ENCODE measurements at regions not wholly inside any gene's neighbourhood (a gene's known extent, or its start where the extent isn't known, plus 50 kb on each side); places are given as distances from the start of the nearest gene placed in this dataset.

DNA sequence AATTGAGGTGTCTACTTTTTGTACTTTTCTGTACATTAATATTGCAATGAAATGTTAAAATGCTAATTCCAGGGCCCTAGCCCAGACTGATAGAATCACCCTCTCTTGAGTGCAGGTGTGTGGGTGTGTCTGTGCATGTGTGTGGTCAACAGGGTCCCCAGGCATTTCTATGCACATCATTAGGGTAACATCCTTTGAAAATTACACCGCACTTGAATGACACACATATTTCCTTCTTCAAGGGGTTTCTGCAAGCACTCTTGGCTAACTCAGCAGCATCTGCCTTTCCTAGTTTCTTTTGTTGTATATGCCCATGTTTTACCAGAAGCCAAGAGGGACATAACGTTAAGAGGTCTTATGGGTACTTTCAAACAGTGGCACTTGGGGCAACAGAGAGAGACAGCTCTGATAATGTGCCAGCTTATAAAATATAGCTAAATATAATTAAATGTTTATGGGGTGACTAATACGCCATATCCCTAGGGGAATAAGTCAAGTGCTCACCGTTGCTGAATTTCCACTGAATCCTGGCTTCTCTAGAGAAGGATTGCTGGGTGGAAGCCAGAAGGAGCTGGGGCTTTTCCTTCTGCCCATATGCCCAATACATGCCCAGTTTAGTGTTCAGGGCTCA is 54.5 kb upstream of the LRIG1 start (continued):
- TF ChIP-seq, protein P1, sequence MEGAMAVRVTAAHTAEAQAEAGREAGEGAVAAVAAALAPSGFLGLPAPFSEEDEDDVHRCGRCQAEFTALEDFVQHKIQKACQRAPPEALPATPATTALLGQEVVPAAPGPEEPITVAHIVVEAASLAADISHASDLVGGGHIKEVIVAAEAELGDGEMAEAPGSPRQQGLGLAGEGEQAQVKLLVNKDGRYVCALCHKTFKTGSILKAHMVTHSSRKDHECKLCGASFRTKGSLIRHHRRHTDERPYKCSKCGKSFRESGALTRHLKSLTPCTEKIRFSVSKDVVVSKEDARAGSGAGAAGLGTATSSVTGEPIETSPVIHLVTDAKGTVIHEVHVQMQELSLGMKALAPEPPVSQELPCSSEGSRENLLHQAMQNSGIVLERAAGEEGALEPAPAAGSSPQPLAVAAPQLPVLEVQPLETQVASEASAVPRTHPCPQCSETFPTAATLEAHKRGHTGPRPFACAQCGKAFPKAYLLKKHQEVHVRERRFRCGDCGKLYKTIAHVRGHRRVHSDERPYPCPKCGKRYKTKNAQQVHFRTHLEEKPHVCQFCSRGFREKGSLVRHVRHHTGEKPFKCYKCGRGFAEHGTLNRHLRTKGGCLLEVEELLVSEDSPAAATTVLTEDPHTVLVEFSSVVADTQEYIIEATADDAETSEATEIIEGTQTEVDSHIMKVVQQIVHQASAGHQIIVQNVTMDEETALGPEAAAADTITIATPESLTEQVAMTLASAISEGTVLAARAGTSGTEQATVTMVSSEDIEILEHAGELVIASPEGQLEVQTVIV (CRISPR knock-in tag; IDR thresholded peaks at IDR 0.05; ENCODE audit: borderline replicate concordance): no peak
- no peak for TF ChIP-seq KDM1A (IDR thresholded peaks at IDR 0.05)
- no peak for TF ChIP-seq CBFB (CRISPR knock-in tag; IDR thresholded peaks at IDR 0.05)
- TF ChIP-seq, protein P2, sequence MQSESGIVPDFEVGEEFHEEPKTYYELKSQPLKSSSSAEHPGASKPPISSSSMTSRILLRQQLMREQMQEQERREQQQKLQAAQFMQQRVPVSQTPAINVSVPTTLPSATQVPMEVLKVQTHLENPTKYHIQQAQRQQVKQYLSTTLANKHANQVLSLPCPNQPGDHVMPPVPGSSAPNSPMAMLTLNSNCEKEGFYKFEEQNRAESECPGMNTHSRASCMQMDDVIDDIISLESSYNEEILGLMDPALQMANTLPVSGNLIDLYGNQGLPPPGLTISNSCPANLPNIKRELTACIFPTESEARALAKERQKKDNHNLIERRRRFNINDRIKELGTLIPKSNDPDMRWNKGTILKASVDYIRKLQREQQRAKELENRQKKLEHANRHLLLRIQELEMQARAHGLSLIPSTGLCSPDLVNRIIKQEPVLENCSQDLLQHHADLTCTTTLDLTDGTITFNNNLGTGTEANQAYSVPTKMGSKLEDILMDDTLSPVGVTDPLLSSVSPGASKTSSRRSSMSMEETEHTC (IDR thresholded peaks at IDR 0.05): no peak
- TF ChIP-seq LEF1 (IDR thresholded peaks at IDR 0.05): no peak
- TF ChIP-seq HMGN3 (IDR thresholded peaks at IDR 0.05; ENCODE audit: borderline replicate concordance, extremely low read depth, insufficient read length, low read depth, low read length): no peak
- TF ChIP-seq TBL1XR1 (IDR thresholded peaks at IDR 0.05; ENCODE audit: low read length in 2 of 2): no peak
- no peak for TF ChIP-seq MBD2 (IDR thresholded peaks at IDR 0.05; ENCODE audit: borderline replicate concordance, low read depth)
- no peak for TF ChIP-seq BCOR (IDR thresholded peaks at IDR 0.05)
- TF ChIP-seq, protein P3, sequence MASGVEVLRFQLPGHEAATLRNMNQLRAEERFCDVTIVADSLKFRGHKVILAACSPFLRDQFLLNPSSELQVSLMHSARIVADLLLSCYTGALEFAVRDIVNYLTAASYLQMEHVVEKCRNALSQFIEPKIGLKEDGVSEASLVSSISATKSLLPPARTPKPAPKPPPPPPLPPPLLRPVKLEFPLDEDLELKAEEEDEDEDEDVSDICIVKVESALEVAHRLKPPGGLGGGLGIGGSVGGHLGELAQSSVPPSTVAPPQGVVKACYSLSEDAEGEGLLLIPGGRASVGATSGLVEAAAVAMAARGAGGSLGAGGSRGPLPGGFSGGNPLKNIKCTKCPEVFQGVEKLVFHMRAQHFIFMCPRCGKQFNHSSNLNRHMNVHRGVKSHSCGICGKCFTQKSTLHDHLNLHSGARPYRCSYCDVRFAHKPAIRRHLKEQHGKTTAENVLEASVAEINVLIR (CRISPR knock-in tag; IDR thresholded peaks at IDR 0.05): no peak
- TF ChIP-seq, protein P4, sequence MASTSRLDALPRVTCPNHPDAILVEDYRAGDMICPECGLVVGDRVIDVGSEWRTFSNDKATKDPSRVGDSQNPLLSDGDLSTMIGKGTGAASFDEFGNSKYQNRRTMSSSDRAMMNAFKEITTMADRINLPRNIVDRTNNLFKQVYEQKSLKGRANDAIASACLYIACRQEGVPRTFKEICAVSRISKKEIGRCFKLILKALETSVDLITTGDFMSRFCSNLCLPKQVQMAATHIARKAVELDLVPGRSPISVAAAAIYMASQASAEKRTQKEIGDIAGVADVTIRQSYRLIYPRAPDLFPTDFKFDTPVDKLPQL (IDR thresholded peaks at IDR 0.05; ENCODE audit: extremely low read depth, insufficient read length): no peak
- no peak for TF ChIP-seq SMARCC2 (IDR thresholded peaks at IDR 0.05; ENCODE audit: low read depth)
